Endothelial cell of umbilical vein (primary cell): ENCODE measurements at regions not wholly inside any gene's neighbourhood (a gene's known extent, or its start where the extent isn't known, plus 50 kb on each side); places are given as distances from the start of the nearest gene placed in this dataset.
"Not testable (repeated sequence)": the region's sequence is repeated elsewhere in the genome, so short reads cannot be mapped to it uniquely, and the experiment has no call there.

Experiments used
- BruUV-seq: library from RNA; stranded (reverse); fragments of 400-500 nt; replicated peaks from 2 replicates; lab custom pipeline; 2021; lab: Mats Ljungman, UMichigan
- CTCF ChIA-PET: fragments of 300-600, 350-600 bp; sonication (Branson Sonifier 250); formaldehyde crosslinking; loops from one replicate; lab custom pipeline; 2021; ENCODE audit warnings: antibody characterized with exemption, inconsistent platforms; lab: Charles Lee
- POLR2A ChIA-PET: fragments of 300-600, 350-600 bp; sonication (Branson Sonifier 250); formaldehyde crosslinking; loops from one replicate; lab custom pipeline; 2021; ENCODE audit warnings: antibody characterized with exemption, inconsistent platforms; lab: Charles Lee
- DNase-seq: peaks from one replicate; pipeline ENCODE4 v3.0.0-alpha.2; 2011; ENCODE audit warnings: low read depth, low spot score
- FAIRE-seq: peaks from 2 replicates; lab custom pipeline; 2011; peaks lifted over from hg19 to GRCh38; lab: Jason Lieb, UNC
- H2AFZ ChIP-seq: 2 replicates; pipeline ENCODE4 v1.6.0; 2012; ENCODE audit warnings: low read depth, low read length, control low read depth, inconsistent platforms
- H3K27ac ChIP-seq: 2 replicates; pipeline ENCODE4 v1.5.1; 2011; ENCODE audit warnings: low read depth, mild to moderate bottlenecking, control low read depth, low read length, moderate library complexity; ENCODE audit not compliant: insufficient read depth
- H3K27me3 ChIP-seq, 2 experiments: 2 replicates each; pipeline versions ENCODE4 v1.6.0 to v1.6.1; 2011; ENCODE audit warnings: low read length in 2 of 2, mixed read lengths in 1 of 2; ENCODE audit not compliant: control insufficient read depth in 2 of 2, insufficient read depth in 2 of 2
- H3K36me3 ChIP-seq, 2 experiments: 2 replicates in 1 of 2; 3 replicates in 1 of 2; pipeline ENCODE4 v1.5.1; 2011; ENCODE audit warnings: low read length in 2 of 2, mild to moderate bottlenecking in 1 of 2, moderate library complexity in 1 of 2; ENCODE audit not compliant: control insufficient read depth in 2 of 2, insufficient read depth in 2 of 2; ENCODE audit errors: extremely low read depth in 1 of 2
- H3K4me1 ChIP-seq: 3 replicates; pipeline ENCODE4 v1.5.1; 2011; ENCODE audit warnings: mild to moderate bottlenecking, low read length; ENCODE audit not compliant: control insufficient read depth, insufficient read depth; ENCODE audit errors: extremely low read depth
- H3K4me2 ChIP-seq: 2 replicates; pipeline ENCODE4 v1.6.1; 2011; ENCODE audit warnings: low read length, control low read depth, mixed read lengths; ENCODE audit not compliant: insufficient read depth
- H3K4me3 ChIP-seq, 3 experiments: fragments of 200-600 bp in 1 of 3; sonication (generic), shearing (Covaris generic) in 1 of 3; replicated peaks in 1 of 3; 2 replicates each; pipeline ENCODE4 v1.5.1; 2011 to 2016; ENCODE audit warnings: control low read depth in 3 of 3, low read length in 3 of 3, mild to moderate bottlenecking in 2 of 3, inconsistent platforms in 1 of 3, low read depth in 1 of 3, moderate library complexity in 1 of 3; ENCODE audit not compliant: insufficient read depth in 1 of 3
- H3K79me2 ChIP-seq: 2 replicates; pipeline ENCODE4 v1.6.0; 2012; ENCODE audit warnings: low read length, inconsistent platforms; ENCODE audit not compliant: control insufficient read depth, insufficient read depth
- H3K9ac ChIP-seq: replicated peaks from 2 replicates; pipeline ENCODE3; 2011; ENCODE audit warnings: low read length, control low read depth; ENCODE audit not compliant: insufficient read depth; ENCODE audit errors: extremely low read depth
- H3K9me1 ChIP-seq: replicated peaks from 3 replicates; pipeline ENCODE4 v1.6.0; 2011; ENCODE audit warnings: mild to moderate bottlenecking, low read length; ENCODE audit not compliant: control insufficient read depth, insufficient read depth; ENCODE audit errors: extremely low read depth
- H3K9me3 ChIP-seq: replicated peaks from 2 replicates; pipeline ENCODE4 v1.5.1; 2012; ENCODE audit warnings: low read length, inconsistent platforms; ENCODE audit not compliant: control insufficient read depth, insufficient read depth
- H4K20me1 ChIP-seq: replicated peaks from 2 replicates; pipeline ENCODE3; 2011; ENCODE audit warnings: mild to moderate bottlenecking, low read length; ENCODE audit not compliant: control insufficient read depth, insufficient read depth; ENCODE audit errors: extremely low read depth
- CTCF ChIP-seq, 2 donors: IDR thresholded peaks; 1 replicate in 1 of 2; 2 replicates in 1 of 2; pipeline ENCODE4 v1.5.1; 2011; ENCODE audit warnings: low read length in 2 of 2, mild to moderate bottlenecking in 2 of 2, moderate library complexity in 2 of 2, control low read depth in 1 of 2, inconsistent platforms in 1 of 2, low read depth in 1 of 2; ENCODE audit not compliant: insufficient read depth in 1 of 2; ENCODE audit errors: extremely low read depth in 1 of 2
- EZH2 ChIP-seq: IDR thresholded peaks from 2 replicates; pipeline ENCODE4 v1.6.1; 2012; ENCODE audit warnings: borderline replicate concordance, low read depth, mild to moderate bottlenecking, moderate library complexity, low read length, inconsistent platforms; ENCODE audit not compliant: severe bottlenecking
- FOS ChIP-seq: IDR thresholded peaks from 2 replicates; pipeline ENCODE4 v1.6.1; 2011; ENCODE audit warnings: mild to moderate bottlenecking, low read length, moderate library complexity, borderline replicate concordance; ENCODE audit not compliant: insufficient read depth
- JUN ChIP-seq: IDR thresholded peaks from 2 replicates; pipeline ENCODE4 v1.6.1; 2011; ENCODE audit warnings: borderline replicate concordance, low read depth; ENCODE audit not compliant: insufficient read length, insufficient read depth
- MAX ChIP-seq: IDR thresholded peaks from 2 replicates; pipeline ENCODE4 v1.6.1; 2011; ENCODE audit not compliant: insufficient read depth, insufficient read length
- MYC ChIP-seq: IDR thresholded peaks from one replicate; pipeline ENCODE4 v1.6.1; 2011; ENCODE audit warnings: mild to moderate bottlenecking, low read depth, low read length
- POLR2A ChIP-seq: IDR thresholded peaks from 2 replicates; pipeline ENCODE4 v1.6.1; 2012; ENCODE audit warnings: low read depth, mild to moderate bottlenecking, control low read depth, low read length
- POLR2AphosphoS5 ChIP-seq: IDR thresholded peaks from 2 replicates; pipeline ENCODE4 v1.6.1; 2012; ENCODE audit warnings: low read depth, mild to moderate bottlenecking, control low read depth, low read length, moderate library complexity; ENCODE audit not compliant: insufficient read depth
- dilution Hi-C: fragments of 300-500 bp; cut with MboI; formaldehyde crosslinking; loops from one replicate; pipeline ENCODE4 v1.15.0; 2019; ENCODE audit warnings: low sequenced_read_pairs; ENCODE audit not compliant: extremely low pct_ligation_motif_present
- intact Hi-C: fragments of 100-400 bp; cut with micrococcal nuclease; formaldehyde crosslinking; loops from one replicate; pipeline ENCODE4 v1.10.0; 2022

DNA sequence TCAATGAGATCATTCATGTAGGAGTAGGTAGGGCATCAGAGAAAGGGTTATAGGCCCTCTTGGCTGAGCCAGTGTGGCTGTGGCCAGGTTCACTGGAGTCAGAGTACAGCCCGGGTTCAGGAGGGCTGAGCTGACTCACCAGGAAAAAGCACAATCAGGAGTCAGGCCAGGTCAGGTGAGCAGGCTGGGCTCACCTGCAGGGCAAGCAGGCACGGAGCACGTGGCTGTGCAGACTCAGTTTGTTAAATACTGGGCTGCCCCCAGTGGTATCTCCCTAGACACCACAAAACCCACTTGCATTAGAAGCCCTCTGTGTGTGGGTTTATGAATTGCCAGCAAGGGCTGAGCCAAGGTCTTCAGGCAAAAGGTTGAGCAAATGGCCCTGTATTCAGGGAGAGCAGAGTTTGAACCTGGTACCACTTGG is 122.1 kb upstream of the SERBP1 start:
- Histone ChIP-seq H3K27me3 (peaks cover 0 to 3% of the 10 kb centered on the region in 2 experiments), H2AFZ (no peak overlapping the region)
- dilution Hi-C loops = no loop called here

GRCh38 chr1:67554204-67554603 is 124.0 kb upstream of the SERBP1 start:
- dilution Hi-C loops, intact Hi-C loops, H3K9me1 ChIP-seq, H2AFZ ChIP-seq, H3K27me3 ChIP-seq, H3K9me3 ChIP-seq, H3K79me2 ChIP-seq, H3K4me3 ChIP-seq, FAIRE-seq, H3K9ac ChIP-seq, H3K4me1 ChIP-seq, H3K36me3 ChIP-seq, DNase-seq, H3K4me2 ChIP-seq, H3K27ac ChIP-seq, BruUV-seq, H4K20me1 ChIP-seq: not testable (repeated sequence)
- POLR2A ChIA-PET = interaction anchor here (0.7 kb wide), 1 partner anchor 150 kb away, joined by 3 read pairs; no protein-coding TSS in a partner anchor
- CTCF ChIA-PET = interaction anchor here (0.6 to 1.4 kb wide), 2 partner anchors 206 to 251 kb away, joined by 3 to 4 read pairs; no protein-coding TSS in a partner anchor

More for the DNA sequence above, 122.1 kb upstream of the SERBP1 start:
- Histone ChIP-seq H3K36me3 (no peaks in the 10 kb centered on the region), H3K9me1 (no peaks in the 10 kb centered on the region), H3K4me3 (no peak overlapping the region), H3K4me2 (no peak overlapping the region), H3K4me1 (peaks cover 3% of the 10 kb centered on the region), H3K9ac (no peak overlapping the region), H3K27ac (no peak overlapping the region), H3K9me3 (no peaks in the 10 kb centered on the region), H4K20me1 (no peaks in the 10 kb centered on the region), H3K79me2 (no peaks in the 10 kb centered on the region)
- no peak for FAIRE-seq
- TF ChIP-seq JUN (no peak), FOS (no peak), MYC (no peak), POLR2A (no peak), POLR2AphosphoS5 (no peak), MAX (no peak), CTCF (IDR thresholded peaks at IDR 0.05; ENCODE audit: extremely low read depth in 1 of 2, insufficient read depth in 1 of 2, low read depth in 1 of 2, low read length in 2 of 2) (no peak), EZH2 (no peak)
- intact Hi-C loops = no loop called here
- DNase-seq = no peak
- ChIA-PET POLR2A (no interaction called here), CTCF (interaction anchor here (0.6 to 2.6 kb wide), 7 partner anchors 10 to 208 kb away, joined by 3 to 15 read pairs (median 4); no protein-coding TSS in a partner anchor)
- no TSS peak for BruUV-seq
